GM12892 (cell line): ENCODE measurements at regions not wholly inside any gene's neighbourhood (a gene's known extent, or its start where the extent isn't known, plus 50 kb on each side); places are given as distances from the start of the nearest gene placed in this dataset.

ENCODE experiments used
- POLR2A ChIP-seq: IDR thresholded peaks from 2 replicates; pipeline ENCODE4 v1.6.1; 2011; ENCODE audit warnings: low read depth, low read length, control low read depth
- POLR2AphosphoS5 ChIP-seq: IDR thresholded peaks from 2 replicates; pipeline ENCODE4 v1.6.1; 2011; ENCODE audit warnings: low read depth, low read length, control low read depth
- TAF1 ChIP-seq: IDR thresholded peaks from 2 replicates; pipeline ENCODE4 v1.6.1; 2011; ENCODE audit warnings: low read depth, mild to moderate bottlenecking, control low read depth, low read length, borderline replicate concordance

GRCh38 chr22:33180356-33180755, 122.2 kb upstream of the SYN3 start:
- TF ChIP-seq POLR2AphosphoS5 (no peak), TAF1 (no peak), POLR2A (no peak)
